ENCODE measurements at regions not wholly inside any gene's neighbourhood (a gene's known extent, or its start where the extent isn't known, plus 50 kb on each side); places are given as distances from the start of the nearest gene placed in this dataset.

- TF ChIP-seq CTCF (IDR thresholded peaks at IDR 0.05; ENCODE audit: control insufficient read depth, insufficient read depth, low read depth, low read length, missing control alignments): no peak
Observed at GRCh38 chr2:188096910-188097309, 194.8 kb upstream of the GULP1 start.

GRCh38 chr2:188102881-188103280 is 188.8 kb upstream of the GULP1 start:
- no peak for DNase-seq (ENCODE audit: low read depth)
- no peak overlapping the region for H3K4me3 ChIP-seq (ENCODE audit: control insufficient read depth, low read depth, low read length)
- no peak for TF ChIP-seq CTCF (IDR thresholded peaks at IDR 0.05; ENCODE audit: control insufficient read depth, insufficient read depth, low read depth, low read length, missing control alignments)

More at GRCh38 chr2:188096910-188097309, 194.8 kb upstream of the GULP1 start:
- DNase-seq (ENCODE audit: low read depth): no peak
- H3K4me3 ChIP-seq (ENCODE audit: control insufficient read depth, low read depth, low read length): no peak overlapping the region

GRCh38 chr2:188114014-188114413 is 177.7 kb upstream of the GULP1 start:
- TF ChIP-seq CTCF (IDR thresholded peaks at IDR 0.05; ENCODE audit: control insufficient read depth, insufficient read depth, low read depth, low read length, missing control alignments): no peak
- H3K4me3 ChIP-seq (ENCODE audit: control insufficient read depth, low read depth, low read length): no peak overlapping the region
- peak; percentile 8 for DNase-seq (ENCODE audit: low read depth)

- no peak for DNase-seq (ENCODE audit: low read depth)
- no peak for TF ChIP-seq CTCF (IDR thresholded peaks at IDR 0.05; ENCODE audit: control insufficient read depth, insufficient read depth, low read depth, low read length, missing control alignments)
- no peak overlapping the region for H3K4me3 ChIP-seq (ENCODE audit: control insufficient read depth, low read depth, low read length)
Observed at GRCh38 chr2:188117706-188118105, 174.0 kb upstream of the GULP1 start.

- no peak for TF ChIP-seq CTCF (IDR thresholded peaks at IDR 0.05; ENCODE audit: control insufficient read depth, insufficient read depth, low read depth, low read length, missing control alignments)
- DNase-seq (ENCODE audit: low read depth): no peak
- H3K4me3 ChIP-seq (ENCODE audit: control insufficient read depth, low read depth, low read length): no peak overlapping the region
Observed at GRCh38 chr2:188118431-188118830, 173.2 kb upstream of the GULP1 start.

- no peak for DNase-seq (ENCODE audit: low read depth)
- H3K4me3 ChIP-seq (ENCODE audit: control insufficient read depth, low read depth, low read length): no peak overlapping the region
- TF ChIP-seq CTCF (IDR thresholded peaks at IDR 0.05; ENCODE audit: control insufficient read depth, insufficient read depth, low read depth, low read length, missing control alignments): no peak
Observed at GRCh38 chr2:188119112-188119838, 172.4 kb upstream of the GULP1 start.
